ENCODE measurements at regions not wholly inside any gene's neighbourhood (a gene's known extent, or its start where the extent isn't known, plus 50 kb on each side); places are given as distances from the start of the nearest gene placed in this dataset.

GRCh38 chr4:120432301-120432860 is 365.7 kb upstream of the MAD2L1 start:
- Histone ChIP-seq H3K14ac (replicated peaks; ENCODE audit: low read depth, low read length) (no peak overlapping the region), H2AFZ (replicated peaks; ENCODE audit: low read length, poor library complexity) (no peak overlapping the region), H3K27ac (ENCODE audit: insufficient read depth, low read length) (no peak overlapping the region), H3K4me1 (ENCODE audit: control insufficient read depth, insufficient read depth, low read length) (no peaks in the 10 kb centered on the region), H2BK20ac (ENCODE audit: low read depth, low read length) (no peak overlapping the region), H4K8ac (ENCODE audit: low read depth in 2 of 2, low read length in 2 of 2) (no peak overlapping the region), H3K23ac (ENCODE audit: low read depth, low read length) (no peak overlapping the region), H2BK15ac (ENCODE audit: low read depth, low read length) (no peak overlapping the region), H2AK5ac (ENCODE audit: low read depth, low read length) (no peak overlapping the region), H3K9ac (ENCODE audit: low read depth, low read length) (no peak overlapping the region), H2BK5ac (ENCODE audit: low read depth, low read length, poor library complexity, severe bottlenecking) (no peak overlapping the region), H3K27me3 (ENCODE audit: control insufficient read depth, insufficient read depth, low read length) (no peaks in the 10 kb centered on the region), H3K4me3 (ENCODE audit: insufficient read depth, low read depth, low read length) (no peak overlapping the region), H3K4me2 (ENCODE audit: low read depth, low read length) (no peak overlapping the region), H4K91ac (ENCODE audit: insufficient read depth, low read depth, low read length) (no peak overlapping the region), H3K9me3 (ENCODE audit: control insufficient read depth, insufficient read depth, low read length) (no peaks in the 10 kb centered on the region), H4K5ac (ENCODE audit: low read depth, low read length) (no peak overlapping the region), H3K79me1 (ENCODE audit: low read depth in 1 of 2, low read length in 2 of 2) (no peaks in the 10 kb centered on the region), H2BK120ac (ENCODE audit: low read depth, low read length) (no peak overlapping the region), H3K4ac (ENCODE audit: low read depth, low read length) (no peak overlapping the region), H4K20me1 (ENCODE audit: insufficient read depth, low read length) (no peaks in the 10 kb centered on the region), H3K36me3 (ENCODE audit: control insufficient read depth, insufficient read depth, low read length) (no peaks in the 10 kb centered on the region), H3K9me1 (ENCODE audit: insufficient read depth, low read length) (no peaks in the 10 kb centered on the region), H3K56ac (ENCODE audit: extremely low read depth, insufficient read depth, low read length) (no peak overlapping the region), H3K18ac (ENCODE audit: low read depth, low read length) (no peak overlapping the region), H2AK9ac (replicated peaks; ENCODE audit: low read depth, low read length, poor library complexity) (no peak overlapping the region)
- in situ Hi-C loops (cut with MboI; ENCODE audit: low sequenced_read_pairs) (no loop called here), intact Hi-C loops (cut with micrococcal nuclease) (no loop called here), dilution Hi-C loops (cut with HindIII; ENCODE audit: low sequenced_read_pairs, unreplicated experiment) (no loop called here)
- DNase-seq: no peak
- ATAC-seq (ENCODE audit: low read depth): no peak
- no CpG with 5 or more reads among the region's 3 CpGs for WGBS, 2 experiments (ENCODE audit: extremely low coverage in 2 of 2, insufficient read length in 1 of 2)
- BruUV-seq (replicated peaks): no TSS peak
- ChIA-PET POLR2A (ENCODE audit: unreplicated experiment) (no interaction called here), CTCF (interaction anchor here (0.7 kb wide), 1 partner anchor 808 kb away, joined by 4 read pairs; no protein-coding TSS in a partner anchor)
- no peak for TF ChIP-seq USF2 (IDR thresholded peaks at IDR 0.05; ENCODE audit: low read depth, low read length)
- TF ChIP-seq RFX5 (IDR thresholded peaks at IDR 0.05; ENCODE audit: low read depth, low read length): no peak
- TF ChIP-seq RCOR1 (IDR thresholded peaks at IDR 0.05; ENCODE audit: insufficient replicate concordance, low read length): no peak
- TF ChIP-seq MXI1 (IDR thresholded peaks at IDR 0.05; ENCODE audit: borderline replicate concordance, low read depth, low read length): no peak
- no peak for TF ChIP-seq MAFK (IDR thresholded peaks at IDR 0.05; ENCODE audit: low read depth, low read length)

All from IMR-90 (cell line).